ENCODE measurements at regions not wholly inside any gene's neighbourhood (a gene's known extent, or its start where the extent isn't known, plus 50 kb on each side); places are given as distances from the start of the nearest gene placed in this dataset.

GRCh38 chr12:4111010-4111409 is 162.6 kb upstream of the CCND2 start (continued):
- TF ChIP-seq E2F8 (IDR thresholded peaks at IDR 0.05; ENCODE audit: low read depth, partially characterized antibody) (no peak), NR2F1 (conservative IDR thresholded peaks at IDR 0.05) (no peak), BCL11A (IDR thresholded peaks at IDR 0.05; ENCODE audit: low read depth, low read length) (no peak)

GRCh38 chr12:4109826-4110225 is 163.7 kb upstream of the CCND2 start:
- ChIA-PET RAD21 (ENCODE audit: unreplicated experiment) (no interaction called here), POLR2A (interaction anchor here (0.7 to 2.2 kb wide), 2 partner anchors 167 to 429 kb away, joined by 3 to 5 read pairs; no protein-coding TSS in a partner anchor), SMC1A (ENCODE audit: uncharacterized antibody, unreplicated experiment) (interaction anchor here (0.6 to 13.3 kb wide), 6 partner anchors 31 to 169 kb away, joined by 3 to 395 read pairs (median 3); no protein-coding TSS in a partner anchor), CTCF (interaction anchor here (1.1 to 9.7 kb wide), 2 partner anchors 106 to 163 kb away, joined by 3 to 184 read pairs; partner anchors contain the start of gene CCND2)
- peaks cover 36% of the 10 kb centered on the region for H3K4me1 ChIP-seq (ENCODE audit: control insufficient read depth, insufficient read depth, low read length)
- H3K36me3 ChIP-seq (ENCODE audit: control insufficient read depth in 2 of 2, insufficient read depth in 2 of 2, low read length in 1 of 2) = no peaks in the 10 kb centered on the region; a peak in 1 of 4 replicates
- H2AFZ ChIP-seq (ENCODE audit: control insufficient read depth, low read depth, low read length) = no peak overlapping the region
- FAIRE-seq (no peak), ATAC-seq (no peak), DNase-seq (ENCODE audit: low read depth, low spot score) (no peak)
- TF ChIP-seq MEF2B (IDR thresholded peaks at IDR 0.05; ENCODE audit: partially characterized antibody, poor library complexity, severe bottlenecking) = no peak
- no peak for TF ChIP-seq STAT3 (IDR thresholded peaks at IDR 0.05; ENCODE audit: low read depth, low read length)
- TF ChIP-seq NR2F1 (conservative IDR thresholded peaks at IDR 0.05) = no peak
- no peak for TF ChIP-seq CREM (IDR thresholded peaks at IDR 0.05; ENCODE audit: low read depth)
- TF ChIP-seq POU2F2 (IDR thresholded peaks at IDR 0.05; ENCODE audit: borderline replicate concordance, low read depth, low read length) = no peak
- no peak for TF ChIP-seq ZZZ3 (IDR thresholded peaks at IDR 0.05; ENCODE audit: control insufficient read depth, insufficient read length, low read depth)
- no peak for TF ChIP-seq MAX (IDR thresholded peaks at IDR 0.05; ENCODE audit: low read depth, low read length)
- TF ChIP-seq ETV6 (conservative IDR thresholded peaks at IDR 0.05 in 1 of 2, IDR thresholded peaks at IDR 0.05 in 1 of 2; ENCODE audit: borderline replicate concordance in 1 of 2, low read depth in 1 of 2) = no peak
- TF ChIP-seq MLLT1 (IDR thresholded peaks at IDR 0.05) = no peak
- no peak for TF ChIP-seq IKZF2 (IDR thresholded peaks at IDR 0.05)
- TF ChIP-seq NKRF (conservative IDR thresholded peaks at IDR 0.05) = no peak
- TF ChIP-seq ATF2 (IDR thresholded peaks at IDR 0.05; ENCODE audit: low read length) = no peak
- no peak for TF ChIP-seq SREBF2 (IDR thresholded peaks at IDR 0.05; ENCODE audit: low read length)
- H3K4me2 ChIP-seq (ENCODE audit: control insufficient read depth, insufficient read depth) = no peak overlapping the region
- BruUV-seq (replicated peaks) = no TSS peak
- in situ Hi-C loops (cut with MboI) = loop anchor here (5.0 kb wide), 1 partner anchor 167 kb away; no protein-coding TSS in a partner anchor
- no peak overlapping the region for H3K9ac ChIP-seq (ENCODE audit: control insufficient read depth, insufficient read depth, low read length)
- WGBS (ENCODE audit: insufficient coverage, insufficient replicate concordance, low lambda C conversion rate, missing lambda C conversion rate) = 83% methylated on average over 5 of the region's 5 CpGs
- no peak overlapping the region for H3K27ac ChIP-seq (ENCODE audit: control insufficient read depth, insufficient read depth)
- no peaks in the 10 kb centered on the region; the same call in 2 of the 3 replicates for H3K9me3 ChIP-seq (replicated peaks; ENCODE audit: control insufficient read depth, insufficient read depth, low read length)
- intact Hi-C loops (cut with micrococcal nuclease; ENCODE audit: unreplicated experiment) = loop anchor here (10.0 kb wide), 1 partner anchor 225 kb away; no protein-coding TSS in a partner anchor
- H4K20me1 ChIP-seq (ENCODE audit: control insufficient read depth, insufficient read depth) = no peaks in the 10 kb centered on the region
- peaks cover 1% of the 10 kb centered on the region; the same call in 1 of the 2 replicates for H3K79me2 ChIP-seq (ENCODE audit: control insufficient read depth, insufficient read depth, low read length)
- H3K27me3 ChIP-seq (replicated peaks in 1 of 2; ENCODE audit: control insufficient read depth in 2 of 2, insufficient read depth in 2 of 2, low read length in 1 of 2) = no peaks in the 10 kb centered on the region
- no peak overlapping the region for H3K4me3 ChIP-seq
